GM12874 (cell line): ENCODE measurements at regions not wholly inside any gene's neighbourhood (a gene's known extent, or its start where the extent isn't known, plus 50 kb on each side); places are given as distances from the start of the nearest gene placed in this dataset.

Experiments used
- TF ChIP-seq, protein P1 (sequence below): IDR thresholded peaks from 2 replicates; pipeline ENCODE4 v1.5.1; 2011; ENCODE audit warnings: low read depth, mild to moderate bottlenecking, control low read depth, low read length, moderate library complexity; ENCODE audit not compliant: insufficient read depth

GRCh38 chr2:122251158-122251557, 495.7 kb downstream of the TSN start:
- TF ChIP-seq, protein P1, sequence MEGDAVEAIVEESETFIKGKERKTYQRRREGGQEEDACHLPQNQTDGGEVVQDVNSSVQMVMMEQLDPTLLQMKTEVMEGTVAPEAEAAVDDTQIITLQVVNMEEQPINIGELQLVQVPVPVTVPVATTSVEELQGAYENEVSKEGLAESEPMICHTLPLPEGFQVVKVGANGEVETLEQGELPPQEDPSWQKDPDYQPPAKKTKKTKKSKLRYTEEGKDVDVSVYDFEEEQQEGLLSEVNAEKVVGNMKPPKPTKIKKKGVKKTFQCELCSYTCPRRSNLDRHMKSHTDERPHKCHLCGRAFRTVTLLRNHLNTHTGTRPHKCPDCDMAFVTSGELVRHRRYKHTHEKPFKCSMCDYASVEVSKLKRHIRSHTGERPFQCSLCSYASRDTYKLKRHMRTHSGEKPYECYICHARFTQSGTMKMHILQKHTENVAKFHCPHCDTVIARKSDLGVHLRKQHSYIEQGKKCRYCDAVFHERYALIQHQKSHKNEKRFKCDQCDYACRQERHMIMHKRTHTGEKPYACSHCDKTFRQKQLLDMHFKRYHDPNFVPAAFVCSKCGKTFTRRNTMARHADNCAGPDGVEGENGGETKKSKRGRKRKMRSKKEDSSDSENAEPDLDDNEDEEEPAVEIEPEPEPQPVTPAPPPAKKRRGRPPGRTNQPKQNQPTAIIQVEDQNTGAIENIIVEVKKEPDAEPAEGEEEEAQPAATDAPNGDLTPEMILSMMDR: no peak

- TF ChIP-seq, protein P1: no peak
These were observed 496.1 kb downstream of the TSN start for GRCh38 chr2:122251566-122251965.

GRCh38 chr2:122255924-122256323, 500.5 kb downstream of the TSN start:
- TF ChIP-seq, protein P1: no peak

DNA sequence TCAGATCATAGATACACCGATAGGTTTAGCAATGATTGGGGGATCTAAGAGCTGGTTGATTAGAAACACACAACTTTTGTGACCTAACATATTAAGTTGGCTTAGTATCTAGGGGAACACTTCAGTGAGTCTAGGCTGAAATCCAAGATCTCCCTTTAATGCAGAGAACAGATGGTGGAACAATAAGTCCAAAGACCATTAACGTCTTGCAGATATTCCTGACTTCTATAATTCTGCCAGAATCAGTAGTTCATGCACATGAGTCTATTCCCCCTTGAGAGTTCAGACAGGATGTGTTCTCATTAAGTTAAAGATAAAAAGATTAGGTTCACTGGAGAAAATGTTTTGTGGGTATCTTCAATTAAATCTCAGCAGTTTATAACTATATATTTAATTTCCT, 506.5 kb downstream of the TSN start:
- TF ChIP-seq, protein P1: no peak

DNA sequence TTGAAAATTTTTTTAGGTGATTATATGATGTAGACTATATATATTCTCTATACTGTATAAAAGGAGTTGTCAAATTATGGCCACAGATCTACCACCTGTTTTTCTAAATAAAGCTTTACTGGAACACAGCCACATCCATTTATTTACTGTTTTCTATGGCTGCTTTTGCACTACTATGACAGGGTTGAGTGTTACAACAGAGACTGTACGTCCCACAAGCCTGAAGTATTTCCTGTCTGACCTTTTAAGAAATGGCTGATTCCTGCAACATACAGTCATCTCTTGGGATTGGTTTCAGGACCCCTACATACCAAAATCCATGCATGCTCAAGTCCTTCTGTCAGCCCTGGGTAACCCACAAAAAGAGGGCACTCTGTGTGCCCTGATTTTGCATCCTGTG, 508.3 kb downstream of the TSN start:
- TF ChIP-seq, protein P1: no peak

- TF ChIP-seq, protein P1: no peak
These were observed 511.2 kb downstream of the TSN start for GRCh38 chr2:122266636-122267035.

DNA sequence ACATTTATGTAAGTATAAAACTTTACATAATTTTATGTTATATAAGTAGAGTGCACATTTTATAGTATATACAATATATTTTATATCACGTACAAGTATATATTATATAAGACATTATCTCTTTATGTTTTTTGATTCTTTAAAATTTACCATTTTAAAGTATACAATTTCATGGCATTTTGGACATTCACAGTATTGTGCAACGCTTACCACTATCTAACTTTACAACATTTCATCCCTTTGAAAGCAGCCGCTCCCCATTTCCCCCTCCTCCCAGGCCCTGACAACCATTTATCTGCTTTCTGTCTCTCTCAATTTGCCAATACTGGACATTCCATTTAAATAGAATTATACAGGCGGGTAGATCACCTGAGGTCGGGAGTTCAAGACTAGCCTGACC, 512.5 kb downstream of the TSN start:
- TF ChIP-seq, protein P1: no peak

GRCh38 chr2:122273785-122274419, 518.5 kb downstream of the TSN start:
- TF ChIP-seq, protein P1: no peak
